ENCODE measurements at regions not wholly inside any gene's neighbourhood (a gene's known extent, or its start where the extent isn't known, plus 50 kb on each side); places are given as distances from the start of the nearest gene placed in this dataset.

GRCh38 chr2:102925003-102925402 is 163.2 kb downstream of the TMEM182 start:
- Histone ChIP-seq H4K20me1 (ENCODE audit: insufficient read depth, low read length) (no peaks in the 10 kb centered on the region), H3K27me3 (ENCODE audit: control insufficient read depth, insufficient read depth, low read length) (no peaks in the 10 kb centered on the region), H3K4me3 (ENCODE audit: insufficient read depth, low read depth, low read length) (no peak overlapping the region), H2BK15ac (ENCODE audit: low read depth, low read length) (no peak overlapping the region), H4K8ac (ENCODE audit: low read depth in 2 of 2, low read length in 2 of 2) (no peak overlapping the region), H3K18ac (ENCODE audit: low read depth, low read length) (no peak overlapping the region), H2AK9ac (replicated peaks; ENCODE audit: low read depth, low read length, poor library complexity) (no peak overlapping the region), H2AK5ac (ENCODE audit: low read depth, low read length) (no peak overlapping the region), H3K4me2 (ENCODE audit: low read depth, low read length) (no peak overlapping the region), H2BK120ac (ENCODE audit: low read depth, low read length) (no peak overlapping the region), H4K5ac (ENCODE audit: low read depth, low read length) (no peak overlapping the region), H3K4ac (ENCODE audit: low read depth, low read length) (no peak overlapping the region), H3K23ac (ENCODE audit: low read depth, low read length) (no peak overlapping the region), H3K9ac (ENCODE audit: low read depth, low read length) (no peak overlapping the region), H2BK5ac (ENCODE audit: low read depth, low read length, poor library complexity, severe bottlenecking) (no peak overlapping the region), H3K36me3 (ENCODE audit: control insufficient read depth, insufficient read depth, low read length) (no peaks in the 10 kb centered on the region), H3K9me1 (ENCODE audit: insufficient read depth, low read length) (no peaks in the 10 kb centered on the region), H2BK20ac (ENCODE audit: low read depth, low read length) (no peak overlapping the region), H3K9me3 (ENCODE audit: control insufficient read depth, insufficient read depth, low read length) (no peaks in the 10 kb centered on the region), H3K56ac (ENCODE audit: extremely low read depth, insufficient read depth, low read length) (no peak overlapping the region), H3K4me1 (ENCODE audit: control insufficient read depth, insufficient read depth, low read length) (no peaks in the 10 kb centered on the region), H2AFZ (replicated peaks; ENCODE audit: low read length, poor library complexity) (no peak overlapping the region), H3K27ac (ENCODE audit: insufficient read depth, low read length) (no peak overlapping the region), H3K79me1 (ENCODE audit: low read depth in 1 of 2, low read length in 2 of 2) (no peaks in the 10 kb centered on the region), H4K91ac (ENCODE audit: insufficient read depth, low read depth, low read length) (no peak overlapping the region), H3K14ac (replicated peaks; ENCODE audit: low read depth, low read length) (no peak overlapping the region)
- in situ Hi-C loops (cut with MboI; ENCODE audit: low sequenced_read_pairs) (no loop called here), dilution Hi-C loops (cut with HindIII; ENCODE audit: low sequenced_read_pairs, unreplicated experiment) (no loop called here), intact Hi-C loops (cut with micrococcal nuclease) (no loop called here)
- DNase-seq (no peak), ATAC-seq (ENCODE audit: low read depth) (no peak)
- ChIA-PET CTCF (no interaction called here), POLR2A (ENCODE audit: unreplicated experiment) (no interaction called here)
- no TSS peak for BruUV-seq (replicated peaks)
- WGBS, 2 experiments (ENCODE audit: extremely low coverage in 2 of 2, insufficient read length in 1 of 2) = no CpG with 5 or more reads among the region's 7 CpGs
- no peak for TF ChIP-seq CHD1 (IDR thresholded peaks at IDR 0.05; ENCODE audit: low read depth, low read length)
- TF ChIP-seq FOS (IDR thresholded peaks at IDR 0.05; ENCODE audit: low read depth, low read length) = no peak
- no peak for TF ChIP-seq SMC3 (IDR thresholded peaks at IDR 0.05; ENCODE audit: low read depth, low read length)
